H4 (cell line): ENCODE measurements at regions not wholly inside any gene's neighbourhood (a gene's known extent, or its start where the extent isn't known, plus 50 kb on each side); places are given as distances from the start of the nearest gene placed in this dataset.

Experiments used
- DNase-seq: peaks from one replicate; pipeline ENCODE4 v3.0.0-alpha.2; 2015; ENCODE audit warnings: low spot score

DNA sequence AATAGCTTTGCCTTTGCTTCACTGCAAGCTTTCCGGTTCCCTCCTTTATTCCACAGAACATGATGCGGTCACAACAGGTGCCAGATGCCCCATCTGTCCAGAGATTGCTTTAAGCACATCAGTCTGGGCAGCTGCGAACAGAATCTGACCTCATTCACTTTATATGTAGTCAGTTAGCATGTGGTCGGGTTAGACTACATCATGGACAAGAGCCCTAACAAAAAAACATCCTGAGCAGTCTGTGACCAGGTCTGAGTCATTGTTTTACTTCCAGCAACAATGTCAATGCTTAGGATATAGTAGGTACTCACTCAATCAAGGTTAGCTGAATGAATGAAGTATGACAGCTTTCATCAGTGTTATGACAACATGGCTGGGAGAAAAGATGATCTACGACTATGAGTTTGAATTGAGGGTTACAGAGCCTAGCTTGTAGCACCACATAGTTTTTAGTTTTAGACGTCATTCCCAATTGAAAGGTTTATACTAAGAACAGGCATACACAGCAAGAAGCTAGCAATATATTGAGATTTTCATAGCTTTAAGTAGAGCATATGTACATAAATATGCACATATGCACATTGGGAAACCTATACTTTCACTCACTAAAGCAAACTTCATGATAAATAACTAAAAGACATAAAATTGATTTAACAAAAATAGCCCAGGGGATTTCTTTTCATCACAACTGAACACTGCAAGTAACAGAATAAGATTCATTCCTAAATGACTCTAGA, 64.2 kb upstream of the TMCC3 start:
- DNase-seq: peak; percentile 40

GRCh38 chr12:94712815-94713515, 62.6 kb upstream of the TMCC3 start:
- no peak for DNase-seq

DNA sequence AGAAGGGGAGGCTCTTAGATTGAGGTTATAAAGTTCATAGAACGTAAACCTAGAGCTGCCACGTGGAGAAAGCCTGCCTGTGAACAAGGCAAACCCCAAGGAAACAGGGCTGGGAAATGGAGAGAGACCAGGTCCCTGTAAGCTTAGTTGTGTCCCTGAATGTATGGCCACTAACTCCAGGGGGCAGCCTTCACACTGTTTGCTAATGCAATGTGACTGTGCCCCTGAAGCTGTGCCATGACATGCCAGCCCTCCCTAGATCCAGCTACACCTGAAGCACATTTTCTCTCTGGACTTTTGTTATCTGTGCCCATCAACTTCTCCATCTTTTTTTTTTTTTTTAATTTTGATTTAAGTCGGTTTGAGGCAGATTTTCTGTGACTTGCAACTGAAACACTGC, 60.6 kb upstream of the TMCC3 start:
- no peak for DNase-seq

- no peak for DNase-seq
These were observed 57.5 kb upstream of the TMCC3 start for GRCh38 chr12:94707892-94708291.

- no peak for DNase-seq
These were observed 56.7 kb upstream of the TMCC3 start for GRCh38 chr12:94707036-94707435.

GRCh38 chr12:94706250-94706661, 55.9 kb upstream of the TMCC3 start:
- DNase-seq: no peak

DNA sequence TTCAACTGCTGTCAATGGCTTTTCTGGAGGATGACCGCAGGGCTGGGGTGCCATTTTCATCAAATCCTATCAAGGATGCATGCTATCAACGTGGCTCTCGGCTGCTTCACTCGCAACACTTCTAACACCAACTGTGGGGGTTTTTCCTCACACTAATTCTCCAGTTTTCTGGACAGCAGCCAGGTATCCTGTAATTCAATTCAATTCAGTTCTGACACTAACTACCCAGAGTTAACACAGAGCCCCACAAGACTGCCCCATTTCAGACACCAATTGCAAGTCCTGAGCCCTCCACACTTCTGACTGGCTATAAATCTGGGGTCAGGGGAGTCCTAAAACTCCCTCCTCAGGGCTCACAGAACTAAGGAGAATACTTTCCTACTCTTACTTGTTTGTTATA, 55.3 kb upstream of the TMCC3 start:
- no peak for DNase-seq

DNA sequence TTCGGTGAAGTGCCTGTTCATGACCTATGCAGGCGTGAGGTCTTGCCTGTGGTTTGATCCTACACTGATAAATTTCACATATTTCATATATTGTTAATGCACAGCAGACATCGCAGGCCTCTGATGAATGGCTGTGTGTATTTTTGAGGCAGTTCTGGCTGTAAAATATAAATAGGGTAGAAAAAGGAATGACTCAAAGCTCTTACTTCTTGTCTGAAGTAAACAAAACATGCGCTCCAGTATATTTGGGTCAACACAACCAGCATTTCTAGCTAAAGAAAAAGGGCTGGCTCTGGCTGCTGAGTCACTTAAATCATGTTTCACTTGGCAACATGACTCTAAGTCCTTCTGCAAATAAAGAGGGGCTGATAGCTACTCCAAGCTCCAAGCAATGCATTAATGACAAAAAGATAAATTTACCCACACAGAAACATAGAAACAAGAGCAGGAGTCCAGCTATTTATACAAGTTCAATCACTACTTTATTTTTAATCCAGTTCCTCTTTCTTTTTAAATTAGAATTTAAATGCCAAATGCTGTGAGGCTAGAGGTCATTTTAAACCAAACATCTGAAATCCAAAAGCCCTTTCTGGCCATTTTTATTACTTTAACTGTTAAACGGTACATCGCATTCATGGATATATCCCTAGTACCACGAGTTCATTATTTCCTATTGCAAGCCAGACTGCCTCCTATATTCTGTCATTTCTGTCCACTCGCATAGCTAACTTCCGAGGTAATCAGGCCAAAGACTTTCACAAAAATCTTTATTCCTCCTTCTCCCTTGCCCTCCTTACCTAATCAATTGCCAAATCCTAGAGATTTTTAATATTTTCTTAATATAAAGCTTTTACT, 54.3 kb upstream of the TMCC3 start:
- DNase-seq: peak; percentile 92

GRCh38 chr12:94702696-94703095, 52.3 kb upstream of the TMCC3 start:
- DNase-seq: no peak

DNA sequence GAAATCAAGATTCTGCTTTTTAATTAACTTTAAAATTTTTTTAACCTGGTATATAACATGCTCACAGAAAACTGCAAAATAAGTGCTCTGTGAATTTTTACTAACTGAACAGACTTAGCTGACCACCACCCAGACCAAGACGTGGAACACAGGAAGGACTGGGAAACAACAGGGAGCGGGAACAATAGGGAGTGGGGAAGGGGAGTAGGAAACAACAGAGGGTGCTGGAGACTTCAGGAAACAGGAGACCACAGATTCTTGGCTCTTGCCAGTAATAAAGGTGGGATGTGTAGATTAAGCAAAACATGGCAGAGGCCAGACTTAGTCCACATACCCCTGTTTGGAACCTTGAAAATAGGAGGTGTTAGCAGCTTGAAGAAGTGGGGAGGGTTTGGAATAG, 51.4 kb upstream of the TMCC3 start:
- DNase-seq: no peak

DNA sequence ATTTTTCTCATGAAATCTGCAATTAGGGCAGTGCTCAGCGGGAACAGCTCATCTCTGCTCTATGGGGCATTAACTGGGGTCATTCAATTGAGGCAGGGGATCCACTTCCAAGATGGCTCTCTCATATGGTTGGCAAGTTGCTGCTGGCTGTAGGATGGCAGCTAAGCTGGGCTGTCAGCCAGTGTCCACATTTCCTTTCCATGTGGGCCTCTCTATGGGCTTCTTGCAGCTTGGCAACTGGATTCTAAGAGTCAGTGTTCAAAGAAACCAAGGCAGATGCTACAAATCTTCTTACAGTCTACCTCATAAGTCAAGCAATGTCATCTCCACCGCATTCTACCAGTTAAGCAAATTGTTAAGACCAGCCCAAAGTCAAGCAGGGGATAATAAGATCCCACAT, 50.3 kb upstream of the TMCC3 start:
- DNase-seq: no peak
